H9 (cell line): ENCODE measurements at regions not wholly inside any gene's neighbourhood (a gene's known extent, or its start where the extent isn't known, plus 50 kb on each side); places are given as distances from the start of the nearest gene placed in this dataset.

Experiments used
- DNase-seq: peaks from one replicate; pipeline ENCODE4 v3.0.0-alpha.2; 2017
- H2AFZ ChIP-seq: one replicate; pipeline ENCODE4 v1.6.1; 2013; ENCODE audit warnings: mild to moderate bottlenecking, low read length, control low read depth, moderate library complexity
- H2AK5ac ChIP-seq: 2 replicates; pipeline ENCODE4 v1.6.1; 2013; ENCODE audit warnings: low read length, control low read depth, mixed read lengths; ENCODE audit not compliant: insufficient read length
- H2BK120ac ChIP-seq: one replicate; pipeline ENCODE4 v1.6.1; 2013; ENCODE audit warnings: low read depth, mild to moderate bottlenecking, low read length, control low read depth, inconsistent platforms; ENCODE audit not compliant: poor library complexity, severe bottlenecking
- H2BK12ac ChIP-seq: 2 replicates; pipeline ENCODE4 v1.6.1; 2013; ENCODE audit warnings: low read length, control low read depth, mixed read lengths, low read depth; ENCODE audit not compliant: insufficient read length
- H2BK15ac ChIP-seq: 2 replicates; pipeline ENCODE4 v1.6.1; 2013; ENCODE audit warnings: low read depth, low read length, control low read depth
- H2BK20ac ChIP-seq: one replicate; pipeline ENCODE4 v1.6.1; 2013; ENCODE audit warnings: low read depth, mild to moderate bottlenecking, low read length, control low read depth, inconsistent platforms; ENCODE audit not compliant: poor library complexity, severe bottlenecking
- H2BK5ac ChIP-seq: 2 replicates; pipeline ENCODE4 v1.6.1; 2013; ENCODE audit warnings: low read length, control low read depth, mixed read lengths; ENCODE audit not compliant: insufficient read length
- H3K14ac ChIP-seq: 2 replicates; pipeline ENCODE4 v1.6.1; 2013; ENCODE audit warnings: low read length, control low read depth; ENCODE audit not compliant: insufficient read depth
- H3K18ac ChIP-seq: 2 replicates; pipeline ENCODE4 v1.6.1; 2013; ENCODE audit warnings: low read depth, mild to moderate bottlenecking, mixed read lengths, low read length, control low read depth; ENCODE audit not compliant: insufficient read length
- H3K23ac ChIP-seq: 2 replicates; pipeline ENCODE4 v1.6.1; 2013; ENCODE audit warnings: low read length, control low read depth, mixed read lengths, low read depth; ENCODE audit not compliant: insufficient read length
- H3K23me2 ChIP-seq: 2 replicates; pipeline ENCODE4 v1.6.1; 2013; ENCODE audit warnings: low read depth, mild to moderate bottlenecking, mixed read lengths, low read length, control low read depth; ENCODE audit not compliant: insufficient read length, poor library complexity, severe bottlenecking
- H3K27ac ChIP-seq: 2 replicates; pipeline ENCODE4 v1.5.1; 2013; ENCODE audit warnings: low read length, control low read depth, mixed read lengths, low read depth; ENCODE audit not compliant: insufficient read length
- H3K27me3 ChIP-seq: 2 replicates; pipeline ENCODE4 v1.6.1; 2013; ENCODE audit warnings: low read length, control low read depth, inconsistent platforms; ENCODE audit not compliant: insufficient read depth
- H3K4ac ChIP-seq: 2 replicates; pipeline ENCODE4 v1.6.1; 2013; ENCODE audit warnings: low read depth, mild to moderate bottlenecking, control low read depth, inconsistent platforms, low read length, moderate library complexity
- H3K4me1 ChIP-seq: 2 replicates; pipeline ENCODE4 v1.6.1; 2013; ENCODE audit warnings: low read length, control low read depth, inconsistent platforms; ENCODE audit not compliant: insufficient read depth
- H3K4me2 ChIP-seq: 2 replicates; pipeline ENCODE4 v1.6.1; 2013; ENCODE audit warnings: low read length, control low read depth, mixed read lengths; ENCODE audit not compliant: insufficient read length, insufficient read depth
- H3K56ac ChIP-seq: 2 replicates; pipeline ENCODE4 v1.6.1; 2013; ENCODE audit warnings: low read depth, mild to moderate bottlenecking, mixed read lengths, low read length, control low read depth; ENCODE audit not compliant: insufficient read length
- H3K79me1 ChIP-seq: 2 replicates; pipeline ENCODE4 v1.6.1; 2013; ENCODE audit warnings: low read depth, mild to moderate bottlenecking, moderate library complexity, low read length, control low read depth, inconsistent platforms; ENCODE audit not compliant: insufficient read depth, poor library complexity, severe bottlenecking
- H3K79me2 ChIP-seq: 2 replicates; pipeline ENCODE4 v1.6.1; 2013; ENCODE audit warnings: low read length, control low read depth, inconsistent platforms; ENCODE audit not compliant: insufficient read depth
- H3K9ac ChIP-seq: 2 replicates; pipeline ENCODE4 v1.6.1; 2013; ENCODE audit warnings: low read length, control low read depth, mixed read lengths; ENCODE audit not compliant: insufficient read length; ENCODE audit errors: extremely low read depth
- H3K9me3 ChIP-seq: one replicate; pipeline ENCODE4 v1.6.1; 2013; ENCODE audit warnings: low read depth, low read length, inconsistent platforms; ENCODE audit not compliant: control insufficient read depth
- H3T11ph ChIP-seq: one replicate; pipeline ENCODE4 v1.6.1; 2013; ENCODE audit warnings: mild to moderate bottlenecking, low read length, control low read depth, inconsistent platforms
- H4K20me1 ChIP-seq: one replicate; pipeline ENCODE4 v1.6.1; 2013; ENCODE audit not compliant: control insufficient read depth, insufficient read length, insufficient read depth
- H4K5ac ChIP-seq: 2 replicates; pipeline ENCODE4 v1.6.1; 2013; ENCODE audit warnings: low read depth, mild to moderate bottlenecking, mixed read lengths, low read length, control low read depth; ENCODE audit not compliant: insufficient read length
- H4K8ac ChIP-seq: replicated peaks from 2 replicates; pipeline ENCODE4 v1.6.1; 2013; ENCODE audit warnings: low read length, control low read depth, mixed read lengths, low read depth; ENCODE audit not compliant: insufficient read length
- H4K91ac ChIP-seq: 2 replicates; pipeline ENCODE4 v1.6.1; 2013; ENCODE audit warnings: low read depth, mild to moderate bottlenecking, moderate library complexity, mixed read lengths, low read length, control low read depth; ENCODE audit not compliant: insufficient read length
- H3K27ac Mint-ChIP-seq, 3 experiments: 2 replicates in 2 of 3; 3 replicates in 1 of 3; pipeline ENCODE4 v1.8.0; 2020 to 2021; ENCODE audit warnings: mixed read lengths in 3 of 3, mild to moderate bottlenecking in 1 of 3, moderate library complexity in 1 of 3
- H3K27me3 Mint-ChIP-seq: 2 replicates; pipeline ENCODE4 v1.8.0; 2021; ENCODE audit warnings: low read depth, mild to moderate bottlenecking, moderate library complexity, mixed read lengths
- H3K36me3 Mint-ChIP-seq, 3 experiments: 2 replicates in 2 of 3; 3 replicates in 1 of 3; pipeline ENCODE4 v1.8.0; 2020 to 2021; ENCODE audit warnings: low read depth in 3 of 3, mixed read lengths in 3 of 3; ENCODE audit not compliant: insufficient read depth in 1 of 3
- H3K4me1 Mint-ChIP-seq, 2 experiments: 2 replicates each; pipeline ENCODE4 v1.8.0; 2020; ENCODE audit warnings: mixed read lengths in 2 of 2
- H3K4me3 Mint-ChIP-seq, 2 experiments: 2 replicates in 1 of 2; 3 replicates in 1 of 2; pipeline ENCODE4 v1.8.0; 2020 to 2021; ENCODE audit warnings: mild to moderate bottlenecking in 2 of 2, mixed read lengths in 2 of 2, moderate library complexity in 1 of 2
- H3K9me3 Mint-ChIP-seq, 2 experiments: 2 replicates in 1 of 2; 3 replicates in 1 of 2; pipeline ENCODE4 v1.8.0; 2020; ENCODE audit warnings: mild to moderate bottlenecking in 2 of 2, mixed read lengths in 2 of 2, moderate library complexity in 1 of 2
- WGBS: extraction: QIAGEN DNeasy Blood & Tissue Kit; methylation state at CpG from one replicate; pipeline ENCODE4 v1.1.7; 2013; ENCODE audit warnings: missing lambda C conversion rate, low lambda C conversion rate, mixed read lengths; ENCODE audit not compliant: insufficient read length; ENCODE audit errors: extremely low coverage; 5-methylcytosine and 5-hydroxymethylcytosine counted together
- TF ChIP-seq, protein P1 (sequence below): fragments of 200-600 bp; sonication (generic); conservative IDR thresholded peaks from 3 replicates; pipeline ENCODE4 v1.8.0; 2021; ENCODE audit warnings: antibody characterized with exemption, mild to moderate bottlenecking

DNA sequence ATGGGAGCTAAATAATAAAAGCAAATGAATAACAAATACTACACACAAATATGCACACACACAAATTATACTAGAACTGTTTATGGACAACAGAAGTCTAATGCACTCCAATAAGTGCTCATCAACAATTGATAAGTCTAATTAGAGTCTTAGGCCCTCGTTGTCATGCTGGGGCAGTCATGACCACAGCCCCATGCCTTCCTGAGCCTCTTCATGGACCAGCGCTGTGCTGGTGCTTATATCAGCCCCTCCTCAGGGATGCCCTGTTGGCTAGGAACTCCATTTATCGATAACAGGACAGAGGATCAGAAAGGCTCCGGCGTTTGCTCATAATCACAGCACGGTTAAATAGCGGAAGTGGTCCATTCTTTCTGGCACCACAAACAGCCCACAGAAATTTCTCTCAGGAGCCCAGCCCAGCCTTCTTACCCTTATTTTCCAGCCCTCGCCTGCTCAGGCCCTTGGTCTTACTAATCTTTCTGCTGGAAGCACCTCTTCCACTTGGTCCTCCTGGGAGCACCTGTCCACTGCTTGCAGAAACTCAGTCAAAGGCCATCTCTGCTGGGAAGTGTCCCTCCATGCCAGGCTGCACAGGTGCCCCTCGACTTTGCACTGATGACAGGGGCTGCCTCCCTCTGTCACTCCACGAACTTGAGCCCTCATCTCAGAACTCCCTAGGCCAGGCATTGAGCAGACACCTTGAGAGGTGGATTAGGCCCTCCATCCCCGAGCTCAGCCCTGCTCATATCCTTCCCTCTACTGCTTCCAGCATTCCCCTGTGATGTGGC lies 500.2 kb upstream of the HS6ST1 start:
- Mint-ChIP-seq H3K4me1 (peaks cover 12 to 23% of the 10 kb centered on the region in 2 experiments), H3K27ac (no peak overlapping the region), H3K27me3 (peaks cover 1% of the 10 kb centered on the region; the same call in 1 of the 2 replicates), H3K4me3 (no peak overlapping the region), H3K36me3 (no peaks in the 10 kb centered on the region; a peak in 1 of 7 replicates), H3K9me3 (peaks cover 0 to 2% of the 10 kb centered on the region in 2 experiments; a peak in 1 of 5 replicates)
- Histone ChIP-seq H2BK12ac (no peak overlapping the region), H3K4me2 (no peak overlapping the region), H3K79me1 (no peaks in the 10 kb centered on the region), H4K5ac (no peak overlapping the region), H3K14ac (no peak overlapping the region), H3K4ac (no peak overlapping the region), H3K23me2 (no peaks in the 10 kb centered on the region), H2AFZ (no peak overlapping the region), H3K9ac (no peak overlapping the region), H2BK5ac (no peak overlapping the region), H3T11ph (no peak overlapping the region), H2AK5ac (no peak overlapping the region), H3K56ac (no peak overlapping the region), H3K27ac (no peak overlapping the region), H3K27me3 (no peaks in the 10 kb centered on the region), H3K4me1 (no peaks in the 10 kb centered on the region), H4K20me1 (no peaks in the 10 kb centered on the region), H2BK120ac (no peak overlapping the region), H2BK20ac (no peak overlapping the region), H3K79me2 (no peaks in the 10 kb centered on the region), H3K9me3 (no peaks in the 10 kb centered on the region), H4K91ac (no peak overlapping the region), H3K18ac (no peak overlapping the region), H3K23ac (no peak overlapping the region), H2BK15ac (no peak overlapping the region), H4K8ac (no peak overlapping the region)
- DNase-seq: no peak
- WGBS: no CpG with 5 or more reads among the region's 11 CpGs
- TF ChIP-seq, protein P1, sequence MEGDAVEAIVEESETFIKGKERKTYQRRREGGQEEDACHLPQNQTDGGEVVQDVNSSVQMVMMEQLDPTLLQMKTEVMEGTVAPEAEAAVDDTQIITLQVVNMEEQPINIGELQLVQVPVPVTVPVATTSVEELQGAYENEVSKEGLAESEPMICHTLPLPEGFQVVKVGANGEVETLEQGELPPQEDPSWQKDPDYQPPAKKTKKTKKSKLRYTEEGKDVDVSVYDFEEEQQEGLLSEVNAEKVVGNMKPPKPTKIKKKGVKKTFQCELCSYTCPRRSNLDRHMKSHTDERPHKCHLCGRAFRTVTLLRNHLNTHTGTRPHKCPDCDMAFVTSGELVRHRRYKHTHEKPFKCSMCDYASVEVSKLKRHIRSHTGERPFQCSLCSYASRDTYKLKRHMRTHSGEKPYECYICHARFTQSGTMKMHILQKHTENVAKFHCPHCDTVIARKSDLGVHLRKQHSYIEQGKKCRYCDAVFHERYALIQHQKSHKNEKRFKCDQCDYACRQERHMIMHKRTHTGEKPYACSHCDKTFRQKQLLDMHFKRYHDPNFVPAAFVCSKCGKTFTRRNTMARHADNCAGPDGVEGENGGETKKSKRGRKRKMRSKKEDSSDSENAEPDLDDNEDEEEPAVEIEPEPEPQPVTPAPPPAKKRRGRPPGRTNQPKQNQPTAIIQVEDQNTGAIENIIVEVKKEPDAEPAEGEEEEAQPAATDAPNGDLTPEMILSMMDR: no peak
